ENCODE measurements at regions not wholly inside any gene's neighbourhood (a gene's known extent, or its start where the extent isn't known, plus 50 kb on each side); places are given as distances from the start of the nearest gene placed in this dataset.

GRCh38 chr4:54418468-54418867 is 189.4 kb downstream of the PDGFRA start:
- FAIRE-seq (no peak), ATAC-seq (no peak), DNase-seq (ENCODE audit: low spot score) (no peak)
- CTCF ChIA-PET (ENCODE audit: low intra/inter-chr PET ratio, low total read pairs) = no interaction called here
- no TSS peak for BruUV-seq (replicated peaks)
- intact Hi-C loops (cut with micrococcal nuclease; ENCODE audit: unreplicated experiment) = no loop called here
- POLR2A ChIA-PET = no interaction called here
- Histone ChIP-seq H3K4me3 (replicated peaks in 1 of 3; ENCODE audit: insufficient read depth in 1 of 3, low read depth in 2 of 3, low read length in 3 of 3) (no peak overlapping the region), H4K20me1 (ENCODE audit: insufficient read depth, low read length) (no peaks in the 10 kb centered on the region), H3K9me3 (ENCODE audit: low read length) (no peaks in the 10 kb centered on the region), H3K4me1 (ENCODE audit: insufficient read depth, low read length) (no peaks in the 10 kb centered on the region), H3K36me3 (replicated peaks in 1 of 2; ENCODE audit: control insufficient read depth in 1 of 2, insufficient read depth in 2 of 2, low read length in 2 of 2) (no peaks in the 10 kb centered on the region), H3K27me3 (ENCODE audit: control insufficient read depth in 1 of 2, insufficient read depth in 2 of 2, low read length in 2 of 2) (no peaks in the 10 kb centered on the region), H3K9ac (ENCODE audit: insufficient read depth, low read depth, low read length) (no peak overlapping the region), H3K79me2 (ENCODE audit: insufficient read depth, low read length) (no peaks in the 10 kb centered on the region), H3K4me2 (ENCODE audit: low read depth, low read length) (no peak overlapping the region), H2AFZ (ENCODE audit: low read length) (no peak overlapping the region), H3K27ac (ENCODE audit: extremely low read length, insufficient read depth, low read length) (no peak overlapping the region)
- in situ Hi-C loops (cut with HindIII; ENCODE audit: extremely low pct_ligation_motif_present, low pct_unique_long_range_greater_than_20kb) = no loop called here
- 14% methylated on average over 5 of the region's 5 CpGs for WGBS (ENCODE audit: low lambda C conversion rate)
- TF ChIP-seq RNF219 (CRISPR knock-in tag; IDR thresholded peaks at IDR 0.05) (no peak), NBN (conservative IDR thresholded peaks at IDR 0.05) (no peak), ZNF264 (CRISPR knock-in tag; IDR thresholded peaks at IDR 0.05) (no peak), HNF1A (IDR thresholded peaks at IDR 0.05; ENCODE audit: low read depth) (no peak), HNF1A (CRISPR knock-in tag; IDR thresholded peaks at IDR 0.05; ENCODE audit: borderline replicate concordance) (no peak), ZSCAN22 (CRISPR knock-in tag; IDR thresholded peaks at IDR 0.05) (no peak), ZNF230 (CRISPR knock-in tag; IDR thresholded peaks at IDR 0.05) (no peak), SMARCE1 (IDR thresholded peaks at IDR 0.05; ENCODE audit: borderline replicate concordance) (no peak), ZC3H4 (CRISPR knock-in tag; IDR thresholded peaks at IDR 0.05; ENCODE audit: borderline replicate concordance) (no peak), SPEN (CRISPR knock-in tag; IDR thresholded peaks at IDR 0.05; ENCODE audit: low read depth) (no peak), KLF11 (CRISPR knock-in tag; IDR thresholded peaks at IDR 0.05) (no peak), ZHX2 (IDR thresholded peaks at IDR 0.05; ENCODE audit: low read depth) (no peak), ZHX2 (CRISPR knock-in tag; IDR thresholded peaks at IDR 0.05; ENCODE audit: borderline replicate concordance) (no peak), SMARCC2 (IDR thresholded peaks at IDR 0.05) (no peak)
